PC-3 (cell line): ENCODE measurements at regions not wholly inside any gene's neighbourhood (a gene's known extent, or its start where the extent isn't known, plus 50 kb on each side); places are given as distances from the start of the nearest gene placed in this dataset.

ENCODE experiments used
- CTCF ChIP-seq: fragments of 300-600 bp; sonication (generic); conservative IDR thresholded peaks from 2 replicates; pipeline ENCODE4 v1.5.1; 2017; ENCODE audit warnings: antibody characterized with exemption, low read depth, mild to moderate bottlenecking, low read length
- EZH2 ChIP-seq: fragments of 300-600 bp; sonication (generic); IDR thresholded peaks from one replicate; pipeline ENCODE4 v1.6.1; 2017; ENCODE audit warnings: antibody characterized with exemption, mild to moderate bottlenecking, low read length; ENCODE audit not compliant: unreplicated experiment

GRCh38 chr12:20189767-20190166 is 178.6 kb upstream of the PDE3A start:
- TF ChIP-seq CTCF (no peak), EZH2 (no peak)
